Muscle of arm (tissue), 1 donor: ENCODE measurements at regions not wholly inside any gene's neighbourhood (a gene's known extent, or its start where the extent isn't known, plus 50 kb on each side); places are given as distances from the start of the nearest gene placed in this dataset.

Experiments
- DNase-seq: peaks from one replicate; pipeline ENCODE4 v3.0.0-alpha.2; 2013

DNA sequence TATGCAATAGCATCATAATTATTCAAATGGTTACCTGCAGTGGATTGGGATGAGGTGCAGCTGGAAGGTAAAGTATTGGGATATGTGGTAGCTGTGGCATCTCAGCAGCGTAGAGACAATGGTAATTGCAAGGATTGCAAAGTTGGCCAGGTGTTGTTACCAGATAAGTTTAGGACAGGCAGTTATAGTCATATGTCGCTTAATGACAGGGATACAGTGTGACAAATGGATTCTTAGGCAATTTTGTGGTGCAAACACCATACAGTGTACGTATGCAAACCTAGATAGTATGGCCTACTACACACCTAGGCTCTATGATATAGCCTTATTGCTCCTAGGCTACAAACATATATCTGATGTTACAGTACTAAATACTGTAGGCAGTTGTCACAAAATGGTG is 163.5 kb upstream of the LYZL2 start:
- DNase-seq, result no peak

DNA sequence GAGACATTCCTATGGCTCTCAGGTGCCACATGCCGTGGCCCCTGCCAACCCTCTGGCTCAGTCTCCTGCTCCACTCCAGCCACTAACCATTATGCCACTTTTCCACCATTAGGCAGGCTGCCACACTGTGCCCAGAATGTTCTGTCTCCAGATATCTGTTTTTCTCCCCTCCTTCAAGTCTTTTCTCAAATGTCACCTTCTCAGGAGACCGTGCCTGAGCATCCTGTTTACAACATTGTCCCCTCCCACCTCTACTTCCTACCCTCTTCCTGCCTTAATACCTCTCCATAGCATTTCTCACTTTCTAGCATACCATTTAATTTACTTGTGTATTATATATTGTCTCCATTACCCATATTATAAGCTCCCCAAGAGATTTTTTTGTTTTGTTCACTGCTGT is 162.5 kb upstream of the LYZL2 start:
- no peak for DNase-seq

DNA sequence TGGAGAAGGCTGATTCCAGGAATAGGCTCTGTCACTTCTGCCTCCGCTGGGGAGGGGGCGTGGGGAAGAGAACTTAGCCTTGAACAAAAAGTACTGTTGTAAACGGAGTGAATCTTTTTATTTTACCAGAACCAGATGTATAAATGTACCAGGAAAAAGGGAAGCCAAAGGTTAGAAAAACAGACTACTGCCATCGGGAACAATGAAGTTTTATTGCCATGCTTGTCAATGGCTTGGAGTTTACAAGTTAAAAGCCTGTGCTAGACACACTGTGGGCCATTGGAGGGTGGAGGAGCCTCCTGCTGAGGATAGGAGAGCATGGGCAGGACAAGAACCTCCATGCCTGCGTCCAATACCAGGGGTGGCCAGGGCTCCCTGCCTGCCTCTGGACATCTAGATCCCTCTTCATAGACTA is 161.7 kb upstream of the LYZL2 start:
- no peak for DNase-seq

DNA sequence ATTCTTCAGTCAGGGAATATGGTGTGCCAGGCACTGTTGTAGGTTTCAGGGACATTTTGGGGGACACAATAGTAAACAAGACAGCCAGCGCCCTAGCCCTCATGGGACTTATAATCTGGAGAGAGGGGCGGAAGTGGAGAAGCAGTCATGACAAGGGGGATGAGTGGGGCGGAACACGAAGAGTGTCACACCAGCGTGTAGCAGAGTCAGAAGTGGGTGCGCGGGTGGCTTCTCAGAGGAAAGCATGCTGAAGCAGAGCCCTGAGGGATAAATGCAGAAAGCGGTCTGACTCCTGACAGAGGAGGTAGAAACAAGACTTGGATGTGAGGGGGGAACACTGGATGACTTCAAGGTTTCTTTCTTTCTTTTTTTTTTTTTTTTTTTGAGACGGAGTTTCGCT is 160.3 kb upstream of the LYZL2 start:
- no peak for DNase-seq

DNA sequence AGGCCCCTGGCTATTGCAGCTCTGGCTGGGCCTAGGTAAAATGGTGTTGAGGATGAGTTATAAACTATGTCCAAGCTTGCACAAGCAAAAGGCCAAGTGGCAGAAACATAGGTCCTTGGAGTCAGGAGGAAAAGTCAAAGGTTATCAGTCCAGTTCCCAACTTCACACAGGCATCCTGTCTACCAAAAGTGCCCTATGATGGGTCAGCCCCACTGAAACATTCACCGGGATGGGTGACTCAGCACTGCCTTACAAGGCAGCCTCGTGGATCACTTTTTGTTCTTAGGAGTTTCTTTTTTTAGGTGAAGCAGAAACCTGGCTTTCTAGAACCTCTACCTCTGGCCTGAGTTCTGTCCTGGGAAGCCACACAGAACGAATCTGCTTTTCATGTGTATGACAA is 158.8 kb upstream of the LYZL2 start:
- no peak for DNase-seq

DNA sequence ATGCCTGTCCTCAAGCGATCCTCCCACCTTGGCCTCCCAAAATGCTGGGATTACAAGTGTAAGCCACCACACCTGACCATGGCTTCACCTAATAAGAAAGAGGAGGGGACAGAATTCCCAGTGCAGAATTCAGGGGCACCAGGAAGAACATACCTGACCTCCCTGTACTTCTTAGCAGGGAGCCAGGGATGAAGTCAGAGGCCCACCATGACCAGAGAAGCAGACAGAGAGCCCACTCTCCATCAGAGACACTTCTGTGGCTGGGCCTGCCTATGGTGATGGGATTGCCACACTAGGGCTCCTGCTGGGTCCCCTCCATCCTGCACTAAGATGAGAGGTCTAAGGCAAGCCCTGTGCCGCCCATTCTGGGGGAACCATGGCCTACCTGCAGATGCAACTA is 157.4 kb upstream of the LYZL2 start:
- DNase-seq, result no peak

DNA sequence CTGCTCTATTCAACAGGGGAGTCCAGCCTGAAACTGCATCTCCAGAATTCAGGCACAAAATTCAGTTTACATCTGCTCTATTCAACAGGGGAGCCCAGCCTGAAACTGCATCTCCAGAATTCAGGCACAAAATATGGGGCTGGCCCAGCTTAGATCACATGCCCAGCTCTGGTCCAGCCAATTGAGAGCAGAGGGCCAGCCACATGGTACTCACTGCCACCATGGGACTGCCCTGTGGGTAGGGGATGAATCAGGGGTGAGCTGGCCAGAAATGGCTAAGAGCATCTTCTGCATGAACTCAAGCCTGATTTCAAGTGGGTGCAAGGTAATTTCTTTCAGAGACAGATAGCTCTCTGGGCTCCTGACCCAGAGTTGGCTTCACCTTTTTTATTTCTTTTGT is 156.6 kb upstream of the LYZL2 start:
- DNase-seq, result no peak

DNA sequence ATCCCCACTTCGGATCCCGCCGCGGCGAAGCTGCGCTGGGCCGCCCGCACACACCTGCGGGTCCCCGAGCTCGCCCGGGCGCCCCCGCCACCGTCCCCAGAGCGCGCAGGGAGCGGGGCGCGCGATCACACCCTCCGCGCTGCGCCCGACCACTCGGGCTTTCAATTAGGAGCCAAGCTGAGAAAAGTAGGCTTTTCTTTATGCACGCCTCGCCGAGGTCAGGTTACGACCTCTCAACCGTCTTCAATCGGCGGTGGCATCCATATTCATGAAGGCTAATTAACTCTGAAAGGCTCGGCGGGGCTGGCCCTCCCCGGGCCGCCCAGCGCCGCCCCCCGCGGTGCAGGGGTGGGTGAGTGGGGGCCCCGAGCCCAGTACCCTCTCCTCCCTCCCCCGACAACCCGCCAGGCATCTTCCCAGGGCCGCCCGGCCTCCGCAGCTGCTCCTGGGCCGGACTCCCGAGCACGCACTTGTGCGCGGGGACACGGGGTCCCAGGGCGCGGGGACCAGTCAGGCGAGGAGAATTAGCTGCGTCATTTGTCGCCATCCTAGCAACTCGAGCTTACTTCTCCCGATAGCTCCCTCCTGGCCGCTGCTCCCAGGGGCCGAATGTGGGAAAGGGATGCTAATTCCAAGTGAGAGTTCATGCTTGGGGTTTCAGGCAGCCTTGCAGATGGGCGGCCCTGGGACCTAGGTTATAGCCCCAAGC is 155.5 kb upstream of the LYZL2 start:
- peak; percentile 79 for DNase-seq

DNA sequence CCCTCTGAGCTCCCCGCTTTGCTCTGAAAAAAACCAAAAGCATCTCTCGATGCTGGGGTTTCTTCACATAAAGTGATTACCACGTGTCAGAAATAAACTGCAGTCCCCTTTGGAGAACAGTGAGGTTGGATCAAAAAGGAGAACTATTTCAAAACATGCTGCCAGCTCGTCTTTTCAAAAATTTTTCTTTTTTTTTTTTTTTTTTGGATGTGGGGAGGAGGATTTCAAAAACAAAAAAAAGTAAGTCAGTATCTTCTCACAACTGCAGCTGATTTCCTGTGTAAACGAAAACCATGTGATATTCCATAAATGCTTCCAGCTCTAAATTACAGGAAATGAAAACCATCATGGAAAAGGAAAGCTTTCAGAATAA is 155.0 kb upstream of the LYZL2 start:
- peak; percentile 86 for DNase-seq

DNA sequence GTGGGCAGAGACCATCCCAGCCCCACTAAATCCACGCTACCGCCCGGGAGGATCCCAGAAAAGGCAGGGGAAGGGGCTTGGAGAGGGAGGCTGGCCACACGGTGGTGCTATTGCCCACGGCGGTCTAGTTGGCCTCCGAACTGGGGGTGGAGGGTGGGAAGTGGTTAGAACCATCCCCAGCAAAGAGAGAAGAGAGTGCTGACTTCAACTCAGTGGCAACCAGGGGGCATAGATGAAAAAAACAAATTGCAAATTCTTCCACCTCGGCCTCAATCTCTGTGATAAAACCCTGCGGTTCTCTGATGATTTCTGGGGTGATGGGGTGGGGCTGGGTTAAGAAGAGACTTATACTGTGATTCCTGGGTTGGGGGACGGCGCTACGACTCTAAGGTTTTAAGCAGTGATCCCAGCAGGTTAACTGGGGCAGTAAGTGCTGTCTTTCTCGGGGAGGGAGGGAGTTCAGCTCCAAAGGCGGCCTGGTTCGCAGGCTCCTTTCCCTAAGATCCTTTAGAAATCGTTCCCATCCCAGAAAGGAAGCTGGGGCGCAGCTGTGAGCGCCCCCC is 154.5 kb upstream of the LYZL2 start:
- DNase-seq, result peak; percentile 92

DNA sequence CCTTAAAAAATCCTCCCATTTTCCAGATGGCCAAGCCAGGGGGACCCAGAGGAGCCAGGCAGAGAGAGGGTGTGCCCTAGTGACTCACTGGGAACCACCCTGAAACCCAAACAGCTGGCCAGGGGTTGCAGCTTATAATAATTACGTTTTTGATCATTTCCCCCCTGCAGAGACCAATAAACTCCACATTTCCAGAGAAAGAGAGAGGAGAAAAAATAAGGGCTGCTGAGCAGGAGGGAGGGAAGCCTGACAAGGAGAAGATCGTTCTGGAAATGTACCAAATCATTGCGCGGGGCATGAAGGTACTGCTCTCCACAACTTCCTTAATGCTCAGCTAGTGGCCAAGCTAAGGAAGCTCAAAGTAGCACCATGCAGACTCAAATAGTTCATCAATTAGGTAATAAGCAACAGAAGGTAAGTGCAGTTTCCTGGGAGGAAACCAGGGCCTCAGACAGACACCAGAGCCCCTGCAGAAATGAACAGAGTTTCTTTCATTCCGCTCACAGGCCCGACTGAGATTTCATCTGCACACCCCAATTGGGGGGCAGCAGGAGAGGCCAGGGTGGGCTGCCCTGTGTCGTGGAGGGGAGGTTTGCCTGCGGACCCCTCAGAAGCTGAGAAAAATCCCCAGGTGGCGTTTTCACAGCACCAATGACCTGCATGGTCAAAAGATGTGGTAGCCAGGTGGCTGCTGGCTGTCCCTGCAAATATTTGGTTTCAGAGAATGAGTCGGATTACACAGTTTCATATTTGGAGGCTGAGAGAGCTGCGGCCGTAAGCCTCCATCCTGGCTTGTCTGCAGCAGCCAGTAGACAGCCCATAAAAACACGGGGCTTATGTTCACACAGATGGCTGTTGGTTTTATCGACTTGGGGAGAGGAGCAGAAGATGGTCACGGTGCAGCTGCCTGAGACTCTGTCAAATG is 153.2 kb upstream of the LYZL2 start:
- DNase-seq, result peak; percentile 57

DNA sequence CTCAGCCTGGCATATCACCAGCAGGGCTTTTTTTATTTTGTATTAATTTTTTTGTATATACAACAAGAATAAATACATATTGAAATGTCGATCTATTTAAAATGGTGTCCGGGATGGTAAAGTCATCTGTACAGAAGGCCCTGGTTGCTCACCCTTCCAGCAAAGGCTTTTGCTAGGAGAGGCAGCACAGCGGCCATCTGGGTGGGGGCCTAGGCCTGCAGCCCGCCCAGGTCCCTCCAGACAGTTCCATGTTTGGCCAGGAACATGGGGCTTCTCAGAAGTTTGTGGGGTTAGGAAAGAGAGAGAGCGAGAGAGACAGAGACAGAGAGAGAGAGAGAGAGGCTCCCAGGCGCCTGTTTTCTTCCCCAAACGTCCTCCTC is 152.6 kb upstream of the LYZL2 start:
- no peak for DNase-seq

DNA sequence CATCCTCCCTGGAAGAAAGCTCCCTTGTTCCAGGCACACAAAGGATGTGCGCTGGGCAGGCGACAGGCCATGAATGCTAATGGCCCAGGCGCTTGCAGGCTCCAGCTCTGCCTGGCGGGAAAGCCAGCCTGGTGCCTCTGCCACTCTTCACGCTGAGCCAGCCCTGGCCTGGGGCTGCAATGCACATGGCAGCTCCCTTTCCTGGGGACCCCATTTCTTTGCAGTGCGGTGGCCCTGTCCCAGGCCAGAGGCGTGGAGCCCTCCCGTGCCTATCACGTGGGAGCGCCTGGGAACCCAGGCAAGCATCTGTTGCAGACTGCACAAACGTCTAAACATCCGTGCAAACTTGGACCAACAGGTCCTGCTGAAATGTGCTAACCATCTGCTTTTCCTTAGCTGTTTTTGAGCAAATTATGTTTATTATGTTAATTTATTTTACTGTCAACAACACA is 152.1 kb upstream of the LYZL2 start:
- DNase-seq, result no peak

DNA sequence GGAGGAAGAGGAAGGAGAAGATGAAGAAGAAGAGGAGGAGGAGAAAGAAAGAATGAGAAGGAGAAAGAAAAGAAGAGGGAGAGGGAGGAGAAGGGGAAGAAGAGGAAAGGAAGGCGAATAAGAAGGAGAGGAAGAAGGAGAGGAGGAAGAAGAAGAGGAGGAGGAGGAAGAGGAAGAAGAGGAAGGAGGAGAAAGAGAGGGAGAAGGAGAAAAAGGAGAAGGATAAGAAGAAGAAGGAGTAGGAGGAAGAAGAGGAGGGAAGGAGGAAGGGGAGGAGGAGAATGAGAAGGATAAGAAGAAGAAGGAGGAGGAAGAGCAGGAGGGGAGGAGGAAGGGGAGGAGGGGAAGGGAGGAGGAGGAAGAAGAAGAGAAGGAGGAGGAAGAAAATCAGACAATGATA is 149.2 kb upstream of the LYZL2 start:
- no peak for DNase-seq

DNA sequence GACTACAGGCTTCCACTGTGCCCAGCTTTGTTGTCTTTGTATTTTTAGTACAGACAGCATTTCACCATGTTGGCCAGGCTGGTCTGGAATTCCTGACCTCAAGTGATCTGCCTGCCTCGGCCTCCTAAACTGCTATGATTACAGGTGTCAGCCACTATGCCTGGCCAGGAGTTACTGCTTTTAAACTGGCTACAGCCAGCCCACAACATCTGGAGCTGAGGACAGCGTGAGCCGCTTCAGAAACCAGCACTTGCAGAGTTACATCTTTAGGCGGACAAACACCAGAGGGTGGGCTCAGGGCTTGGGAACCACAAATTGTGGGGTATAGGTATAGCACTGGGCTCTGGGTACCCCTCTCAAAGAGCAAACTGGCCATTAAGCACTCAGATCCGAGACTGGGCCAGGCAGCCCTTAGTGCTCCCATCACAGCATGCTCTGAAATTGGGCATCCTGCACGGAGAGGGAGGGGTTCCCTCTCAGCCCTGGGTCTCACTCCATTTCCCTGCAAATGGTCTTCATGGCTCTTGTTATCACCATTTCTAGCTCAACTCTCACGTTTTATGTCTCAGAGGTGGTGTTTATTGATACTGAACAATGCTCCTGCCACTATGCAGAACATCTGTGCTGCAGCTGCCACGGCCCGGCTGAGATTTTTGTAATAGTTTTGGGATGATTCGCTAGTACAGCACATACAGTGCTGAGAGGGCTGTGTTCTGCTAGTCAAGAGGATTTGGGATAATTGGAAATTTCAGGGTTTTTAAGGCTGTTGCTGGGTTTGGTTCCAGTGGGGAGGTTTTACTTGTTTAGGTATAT is 146.4 kb upstream of the LYZL2 start:
- peak; percentile 73 for DNase-seq

DNA sequence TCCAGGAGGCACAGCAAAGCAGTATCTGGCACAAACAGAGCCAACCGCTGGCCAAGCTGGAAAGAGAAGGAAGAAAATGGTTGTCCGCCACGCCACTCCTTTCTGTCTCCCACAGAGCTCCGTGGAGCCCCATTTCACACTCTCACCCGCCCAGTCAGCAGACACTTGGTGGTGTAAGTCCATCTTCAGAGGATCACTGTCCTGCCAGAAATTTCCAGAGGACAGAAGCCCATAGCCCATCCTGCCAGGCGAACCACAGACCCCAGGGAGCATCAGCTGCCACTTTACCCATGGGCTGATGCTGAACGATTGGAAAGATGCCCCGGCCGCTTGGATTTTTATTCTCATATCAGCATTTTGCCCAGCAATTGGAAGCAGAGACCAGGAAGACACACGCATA is 144.7 kb upstream of the LYZL2 start:
- no peak for DNase-seq

DNA sequence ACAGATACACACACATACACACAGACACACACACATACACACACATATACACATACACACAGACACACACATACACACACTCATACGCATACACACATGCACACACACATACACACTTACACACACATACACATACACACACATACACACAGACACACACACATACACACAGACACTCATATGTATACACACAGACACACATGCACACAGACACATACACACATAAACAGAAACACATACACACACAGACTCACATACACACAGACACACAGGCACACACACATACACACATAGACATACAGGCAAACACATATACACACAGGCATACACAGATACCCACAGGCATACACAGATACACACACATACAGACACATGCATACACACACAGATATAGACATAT is 143.9 kb upstream of the LYZL2 start:
- DNase-seq, result no peak

DNA sequence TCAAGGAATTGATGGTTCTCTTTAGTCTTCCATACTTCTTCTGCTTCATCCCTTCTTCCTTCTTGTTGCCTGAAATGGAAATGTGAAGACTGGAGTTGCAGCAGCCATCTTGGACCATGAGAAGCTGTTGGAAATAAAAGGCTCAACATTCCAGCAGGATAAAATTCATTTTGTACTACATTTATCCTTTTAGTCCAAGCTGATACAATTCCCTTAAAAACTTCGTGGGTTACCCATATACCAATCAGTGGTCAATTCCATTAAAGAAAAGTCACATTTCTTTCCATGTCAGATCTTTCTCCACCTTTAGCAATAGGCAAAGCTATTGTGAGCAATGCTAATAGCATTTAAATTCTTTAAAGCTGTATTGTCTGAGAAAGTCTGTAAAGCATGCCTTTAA is 141.3 kb upstream of the LYZL2 start:
- no peak for DNase-seq

DNA sequence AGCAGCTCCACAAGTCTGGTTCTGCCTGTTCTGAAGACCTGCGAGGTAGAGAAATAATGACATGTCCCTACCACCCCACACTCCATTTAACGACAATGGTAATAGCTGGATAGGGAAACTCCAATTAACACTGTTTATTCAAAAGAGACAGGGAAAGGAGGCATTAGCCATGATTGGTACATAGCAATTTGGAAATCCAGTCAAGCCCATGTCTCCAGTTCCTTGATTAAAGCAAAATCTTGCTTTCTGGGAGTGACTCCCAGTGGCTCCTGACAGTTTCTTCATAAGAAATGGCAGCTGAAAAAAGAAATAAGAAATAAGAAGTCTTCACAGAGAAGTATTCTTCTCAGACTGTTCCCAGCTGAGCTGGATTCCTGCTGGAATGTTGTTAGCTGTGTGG is 140.7 kb upstream of the LYZL2 start:
- DNase-seq, result no peak

DNA sequence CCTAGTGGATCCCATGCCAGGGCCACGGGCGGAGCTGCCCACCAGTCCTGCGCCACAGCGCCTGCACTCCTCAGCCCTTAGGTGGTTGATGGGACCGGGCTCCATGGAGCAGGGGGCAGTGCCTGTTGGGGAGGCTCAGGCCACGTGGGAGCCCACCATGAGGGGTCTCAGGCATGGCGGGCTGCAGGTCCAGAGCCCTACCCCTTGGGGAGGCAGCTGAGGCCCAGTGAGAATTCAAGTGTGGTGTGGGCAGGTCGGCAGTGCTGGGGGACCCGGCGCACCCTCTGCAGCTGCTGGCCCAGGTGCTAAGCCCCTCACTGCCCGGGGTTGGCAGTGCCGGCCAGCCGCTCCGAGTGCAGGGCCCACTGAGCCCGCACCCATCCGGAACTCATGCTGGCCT is 139.8 kb upstream of the LYZL2 start:
- no peak for DNase-seq

DNA sequence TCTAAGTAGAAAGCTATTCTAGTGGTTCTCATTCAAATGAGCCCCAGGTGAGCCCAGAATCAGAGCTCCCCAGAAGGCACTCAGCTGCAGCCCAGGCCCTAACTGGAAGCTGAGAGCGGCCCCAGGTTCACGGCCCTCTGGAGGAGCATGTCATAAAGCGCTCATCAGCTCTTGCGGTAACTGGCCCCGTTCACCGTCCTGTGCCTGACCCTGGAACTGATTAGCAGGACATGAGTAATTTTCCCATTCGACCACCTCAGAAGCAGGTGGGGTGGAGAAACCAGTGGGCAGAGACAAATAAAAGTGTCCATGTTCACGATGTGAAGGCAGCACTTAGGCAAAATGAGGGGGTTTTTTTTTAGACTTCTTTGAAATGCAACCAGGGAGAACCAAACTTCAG is 136.1 kb upstream of the LYZL2 start:
- no peak for DNase-seq

DNA sequence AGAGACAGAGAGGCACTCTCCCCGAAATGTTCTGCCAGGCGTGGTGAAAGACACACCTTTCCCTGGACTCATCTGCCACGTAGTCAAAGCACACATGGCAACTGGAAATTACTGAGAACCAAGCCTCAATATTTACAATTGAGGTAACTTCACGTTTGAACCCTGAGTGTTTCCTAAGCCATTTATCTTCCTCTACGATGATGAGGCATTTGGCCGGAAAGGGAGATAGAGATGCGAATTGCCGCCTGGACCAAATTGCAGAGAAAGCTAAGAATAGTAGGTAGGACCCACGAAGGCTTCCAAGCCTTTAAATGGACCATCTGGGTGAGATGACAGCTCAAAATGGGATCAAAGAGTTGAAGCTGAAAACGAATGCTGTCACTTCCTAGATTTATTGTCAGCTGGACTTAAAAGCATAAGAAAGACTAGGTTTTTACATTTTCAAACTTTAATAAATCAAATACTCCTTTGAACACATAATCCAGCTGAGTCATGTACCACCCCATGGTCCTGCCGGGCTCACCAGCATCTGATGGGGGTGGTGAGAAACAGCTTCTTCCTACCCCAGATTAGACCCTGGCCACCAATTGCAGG is 135.6 kb upstream of the LYZL2 start:
- DNase-seq, result no peak
